GM12865 (cell line): ENCODE measurements at regions not wholly inside any gene's neighbourhood (a gene's known extent, or its start where the extent isn't known, plus 50 kb on each side); places are given as distances from the start of the nearest gene placed in this dataset.
"Not testable (repeated sequence)": the region's sequence is repeated elsewhere in the genome, so short reads cannot be mapped to it uniquely, and the experiment has no call there.

Experiments
- DNase-seq: peaks from one replicate; pipeline ENCODE4 v3.0.0; 2010; ENCODE audit warnings: low read depth
- H3K4me3 ChIP-seq: 2 replicates; pipeline ENCODE4 v1.5.1; 2011; ENCODE audit warnings: mild to moderate bottlenecking, low read depth, low read length, control low read depth
- CTCF ChIP-seq: IDR thresholded peaks from 2 replicates; pipeline ENCODE4 v1.5.1; 2011; ENCODE audit warnings: low read length, control low read depth, low read depth, inconsistent platforms; ENCODE audit not compliant: insufficient read depth; ENCODE audit errors: missing control alignments

GRCh38 chr5:91794856-91795548 is 411.9 kb upstream of the ARRDC3 start:
- TF ChIP-seq CTCF: no peak
- no peak overlapping the region for H3K4me3 ChIP-seq
- no peak for DNase-seq

- no peak for TF ChIP-seq CTCF
- DNase-seq: no peak
- H3K4me3 ChIP-seq: no peak overlapping the region
These were observed 411.3 kb upstream of the ARRDC3 start for GRCh38 chr5:91794455-91794854.

- no peak for TF ChIP-seq CTCF
- no peak for DNase-seq
- no peak overlapping the region for H3K4me3 ChIP-seq
These were observed 404.6 kb upstream of the ARRDC3 start for GRCh38 chr5:91787718-91788117.

- TF ChIP-seq CTCF: no peak
- no peak for DNase-seq
- no peak overlapping the region for H3K4me3 ChIP-seq
These were observed 394.6 kb upstream of the ARRDC3 start for GRCh38 chr5:91777671-91778070.

- H3K4me3 ChIP-seq: no peak overlapping the region
- no peak for DNase-seq
- TF ChIP-seq CTCF: no peak
These were observed 393.1 kb upstream of the ARRDC3 start for GRCh38 chr5:91776249-91776648.

- TF ChIP-seq CTCF: no peak
- DNase-seq: no peak
- H3K4me3 ChIP-seq: no peak overlapping the region
These were observed 387.3 kb upstream of the ARRDC3 start for GRCh38 chr5:91770400-91770799.

- H3K4me3 ChIP-seq, DNase-seq: not testable (repeated sequence)
These were observed 374.3 kb upstream of the ARRDC3 start for GRCh38 chr5:91757383-91757782.
